Caco-2 (cell line): ENCODE measurements at regions not wholly inside any gene's neighbourhood (a gene's known extent, or its start where the extent isn't known, plus 50 kb on each side); places are given as distances from the start of the nearest gene placed in this dataset.
"Not testable (repeated sequence)": the region's sequence is repeated elsewhere in the genome, so short reads cannot be mapped to it uniquely, and the experiment has no call there.

Experiments used
- BruUV-seq: library from RNA; stranded (reverse); fragments of 400-500 nt; replicated peaks from 2 replicates; lab custom pipeline; 2021; lab: Mats Ljungman, UMichigan
- CTCF ChIA-PET: fragments of 300-600 bp; sonication (Branson Sonifier 250); formaldehyde crosslinking; loops from one replicate; lab custom pipeline; 2022; ENCODE audit warnings: antibody characterized with exemption; lab: Charles Lee
- POLR2A ChIA-PET: fragments of 300-600 bp; sonication (Branson Sonifier 250); formaldehyde crosslinking; loops from one replicate; lab custom pipeline; 2022; ENCODE audit warnings: antibody characterized with exemption; lab: Charles Lee
- DNase-seq, 2 experiments: peaks; one replicate each; pipeline versions ENCODE4 v3.0.0 to v3.0.0-alpha.2; 2020 to 2022
- H3K27me3 ChIP-seq: replicated peaks from 2 replicates; pipeline ENCODE4 v1.6.0; 2011; ENCODE audit warnings: low read length; ENCODE audit not compliant: control insufficient read depth, insufficient read depth
- H3K36me3 ChIP-seq: 2 replicates; pipeline ENCODE4 v1.5.1; 2011; ENCODE audit warnings: low read length; ENCODE audit not compliant: control insufficient read depth, insufficient read depth
- H3K4me1 ChIP-seq: fragments of 250-450 bp; sonication (Bioruptor Pico); 2 replicates; pipeline ENCODE4 v1.5.1; 2020; ENCODE audit warnings: mild to moderate bottlenecking
- H3K4me3 ChIP-seq: 2 replicates; pipeline ENCODE4 v1.5.1; 2011; ENCODE audit warnings: low read depth, mild to moderate bottlenecking, control low read depth, low read length
- H3K9me3 ChIP-seq: fragments of 250-450 bp; sonication (Bioruptor Pico); 2 replicates; pipeline ENCODE4 v1.5.1; 2020; ENCODE audit warnings: mild to moderate bottlenecking, moderate library complexity
- H3K27ac Mint-ChIP-seq: one replicate; pipeline ENCODE4 v1.8.0; 2022; ENCODE audit warnings: mixed read lengths; ENCODE audit not compliant: unreplicated experiment
- H3K27me3 Mint-ChIP-seq: one replicate; pipeline ENCODE4 v1.8.0; 2022; ENCODE audit warnings: mixed read lengths; ENCODE audit not compliant: insufficient read depth, unreplicated experiment
- H3K36me3 Mint-ChIP-seq: one replicate; pipeline ENCODE4 v1.8.0; 2022; ENCODE audit warnings: mild to moderate bottlenecking, mixed read lengths; ENCODE audit not compliant: insufficient read depth, unreplicated experiment
- H3K4me1 Mint-ChIP-seq: one replicate; pipeline ENCODE4 v1.8.0; 2022; ENCODE audit warnings: low read depth, mixed read lengths; ENCODE audit not compliant: unreplicated experiment
- H3K4me3 Mint-ChIP-seq: one replicate; pipeline ENCODE4 v1.8.0; 2022; ENCODE audit warnings: mild to moderate bottlenecking, moderate library complexity, mixed read lengths; ENCODE audit not compliant: unreplicated experiment
- H3K9me3 Mint-ChIP-seq: one replicate; pipeline ENCODE4 v1.8.0; 2022; ENCODE audit warnings: mixed read lengths; ENCODE audit not compliant: unreplicated experiment
- intact Hi-C: fragments of 100-400 bp; cut with micrococcal nuclease; formaldehyde crosslinking; loops from one replicate; pipeline ENCODE4 v1.10.0; 2022; ENCODE audit not compliant: unreplicated experiment
- TF ChIP-seq, protein P1 (sequence below), 2 experiments: fragments of 200-600 bp in 1 of 2; IDR thresholded peaks; 1 replicate in 1 of 2; 2 replicates in 1 of 2; pipeline versions ENCODE4 v1.5.1 to v1.8.0; 2011 to 2022; ENCODE audit warnings: antibody characterized with exemption in 1 of 2, control low read depth in 1 of 2, inconsistent platforms in 1 of 2, low read depth in 1 of 2, low read length in 1 of 2, mild to moderate bottlenecking in 1 of 2, moderate library complexity in 1 of 2; ENCODE audit not compliant: insufficient read depth in 1 of 2, severe bottlenecking in 1 of 2, unreplicated experiment in 1 of 2

DNA sequence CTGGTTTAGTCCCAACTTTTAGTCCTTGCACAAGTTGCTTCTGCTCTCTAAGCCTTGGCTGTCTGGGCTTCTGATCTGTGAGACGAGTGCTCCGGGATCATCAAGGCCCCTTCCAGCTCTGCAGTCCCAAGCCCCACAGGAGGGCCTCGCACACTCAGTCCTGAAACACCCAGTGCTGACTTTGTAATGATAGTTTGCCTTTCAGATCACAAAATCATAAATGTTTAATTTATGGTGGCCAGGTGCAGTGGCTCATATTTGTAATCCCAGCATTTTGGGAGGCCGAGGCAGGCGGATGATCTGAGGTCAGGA is 95.9 kb upstream of the SLC25A48 start:
- BruUV-seq: no TSS peak

GRCh38 chr5:135737701-135738563 is 96.5 kb upstream of the SLC25A48 start:
- Mint-ChIP-seq H3K27ac (no peak overlapping the region), H3K36me3 (peaks cover 4% of the 10 kb centered on the region), H3K4me3 (no peak overlapping the region), H3K27me3 (peaks cover 20% of the 10 kb centered on the region), H3K4me1 (no peaks in the 10 kb centered on the region), H3K9me3 (no peaks in the 10 kb centered on the region)
- Histone ChIP-seq H3K36me3 (no peaks in the 10 kb centered on the region), H3K4me3 (no peak overlapping the region), H3K4me1 (no peaks in the 10 kb centered on the region), H3K27me3 (no peaks in the 10 kb centered on the region; the same call in 1 of the 2 replicates), H3K9me3 (no peaks in the 10 kb centered on the region; the same call in 1 of the 2 replicates)
- BruUV-seq: no TSS peak
- CTCF ChIA-PET: no interaction called here
- intact Hi-C loops: no loop called here
- POLR2A ChIA-PET: no interaction called here
- DNase-seq: no peak
- TF ChIP-seq, protein P1, sequence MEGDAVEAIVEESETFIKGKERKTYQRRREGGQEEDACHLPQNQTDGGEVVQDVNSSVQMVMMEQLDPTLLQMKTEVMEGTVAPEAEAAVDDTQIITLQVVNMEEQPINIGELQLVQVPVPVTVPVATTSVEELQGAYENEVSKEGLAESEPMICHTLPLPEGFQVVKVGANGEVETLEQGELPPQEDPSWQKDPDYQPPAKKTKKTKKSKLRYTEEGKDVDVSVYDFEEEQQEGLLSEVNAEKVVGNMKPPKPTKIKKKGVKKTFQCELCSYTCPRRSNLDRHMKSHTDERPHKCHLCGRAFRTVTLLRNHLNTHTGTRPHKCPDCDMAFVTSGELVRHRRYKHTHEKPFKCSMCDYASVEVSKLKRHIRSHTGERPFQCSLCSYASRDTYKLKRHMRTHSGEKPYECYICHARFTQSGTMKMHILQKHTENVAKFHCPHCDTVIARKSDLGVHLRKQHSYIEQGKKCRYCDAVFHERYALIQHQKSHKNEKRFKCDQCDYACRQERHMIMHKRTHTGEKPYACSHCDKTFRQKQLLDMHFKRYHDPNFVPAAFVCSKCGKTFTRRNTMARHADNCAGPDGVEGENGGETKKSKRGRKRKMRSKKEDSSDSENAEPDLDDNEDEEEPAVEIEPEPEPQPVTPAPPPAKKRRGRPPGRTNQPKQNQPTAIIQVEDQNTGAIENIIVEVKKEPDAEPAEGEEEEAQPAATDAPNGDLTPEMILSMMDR (IDR thresholded peaks at IDR 0.05; ENCODE audit: insufficient read depth in 1 of 2, low read depth in 1 of 2, low read length in 1 of 2, severe bottlenecking in 1 of 2, unreplicated experiment in 1 of 2): no peak

More for the DNA sequence above, 95.9 kb upstream of the SLC25A48 start:
- Histone ChIP-seq H3K36me3 (no peaks in the 10 kb centered on the region), H3K27me3 (no peaks in the 10 kb centered on the region; the same call in 1 of the 2 replicates), H3K9me3 (no peaks in the 10 kb centered on the region; the same call in 1 of the 2 replicates), H3K4me3 (no peak overlapping the region), H3K4me1 (no peaks in the 10 kb centered on the region)
- H3K4me3 Mint-ChIP-seq: no peak overlapping the region
- peaks cover 3% of the 10 kb centered on the region for H3K9me3 Mint-ChIP-seq
- CTCF ChIA-PET: no interaction called here
- no peak overlapping the region for H3K27ac Mint-ChIP-seq
- DNase-seq: no peak
- intact Hi-C loops: no loop called here
- peaks cover 20% of the 10 kb centered on the region for H3K27me3 Mint-ChIP-seq
- TF ChIP-seq, protein P1 (IDR thresholded peaks at IDR 0.05; ENCODE audit: insufficient read depth in 1 of 2, low read depth in 1 of 2, low read length in 1 of 2, severe bottlenecking in 1 of 2, unreplicated experiment in 1 of 2): no peak
- POLR2A ChIA-PET: no interaction called here
- peaks cover 4% of the 10 kb centered on the region for H3K36me3 Mint-ChIP-seq
- no peaks in the 10 kb centered on the region for H3K4me1 Mint-ChIP-seq

DNA sequence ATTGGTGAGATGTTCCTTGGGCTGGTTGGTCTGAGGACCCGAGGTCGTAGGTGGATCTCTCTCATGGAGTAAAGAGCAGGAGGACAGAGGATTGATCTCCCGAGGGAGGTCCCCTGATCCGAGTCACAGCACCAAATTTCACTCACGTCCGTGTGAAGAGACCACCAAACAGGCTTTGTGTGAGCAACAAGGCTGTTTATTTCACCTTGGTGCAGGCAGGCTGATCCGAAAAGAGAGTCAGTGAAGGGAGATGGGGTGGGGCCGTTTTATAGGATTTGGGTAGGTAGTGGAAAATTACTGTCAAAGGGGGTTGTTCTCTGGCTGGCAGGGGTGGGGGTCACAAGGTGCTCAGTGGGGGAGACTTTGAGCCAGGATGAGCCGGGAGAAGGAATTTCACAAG is 97.5 kb upstream of the SLC25A48 start:
- BruUV-seq, H3K4me1 Mint-ChIP-seq, H3K27ac Mint-ChIP-seq, H3K36me3 ChIP-seq, H3K36me3 Mint-ChIP-seq, H3K9me3 ChIP-seq, H3K9me3 Mint-ChIP-seq, H3K4me3 Mint-ChIP-seq, H3K4me3 ChIP-seq, DNase-seq, intact Hi-C loops, POLR2A ChIA-PET, H3K4me1 ChIP-seq, H3K27me3 ChIP-seq, CTCF ChIA-PET: not testable (repeated sequence)
- peaks cover 20% of the 10 kb centered on the region for H3K27me3 Mint-ChIP-seq
